GM12865 (cell line): ENCODE measurements at regions not wholly inside any gene's neighbourhood (a gene's known extent, or its start where the extent isn't known, plus 50 kb on each side); places are given as distances from the start of the nearest gene placed in this dataset.

Source experiments
- DNase-seq: peaks from one replicate; pipeline ENCODE4 v3.0.0; 2010; ENCODE audit warnings: low read depth
- H3K4me3 ChIP-seq: 2 replicates; pipeline ENCODE4 v1.5.1; 2011; ENCODE audit warnings: mild to moderate bottlenecking, low read depth, low read length, control low read depth
- CTCF ChIP-seq: IDR thresholded peaks from 2 replicates; pipeline ENCODE4 v1.5.1; 2011; ENCODE audit warnings: low read length, control low read depth, low read depth, inconsistent platforms; ENCODE audit not compliant: insufficient read depth; ENCODE audit errors: missing control alignments

GRCh38 chr1:234726359-234726943 lies 116.5 kb upstream of the IRF2BP2 start:
- TF ChIP-seq CTCF, result no peak
- no peak for DNase-seq
- no peak overlapping the region for H3K4me3 ChIP-seq

- no peak for TF ChIP-seq CTCF
- H3K4me3 ChIP-seq, result peak overlapping the region; percentile 30; the same call in 1 of the 2 replicates
- peak; percentile 46 for DNase-seq
Observed at GRCh38 chr1:234725177-234726132, 115.5 kb upstream of the IRF2BP2 start.

- DNase-seq, result no peak
- no peak for TF ChIP-seq CTCF
- H3K4me3 ChIP-seq, result peak overlapping the region; percentile 30
Observed at GRCh38 chr1:234724516-234725176, 114.7 kb upstream of the IRF2BP2 start.

GRCh38 chr1:234722904-234723720 lies 113.1 kb upstream of the IRF2BP2 start:
- no peak for TF ChIP-seq CTCF
- no peak overlapping the region for H3K4me3 ChIP-seq
- DNase-seq, result no peak

GRCh38 chr1:234722270-234722704 lies 112.3 kb upstream of the IRF2BP2 start:
- H3K4me3 ChIP-seq, result no peak overlapping the region
- no peak for TF ChIP-seq CTCF
- no peak for DNase-seq
